ENCODE measurements at regions not wholly inside any gene's neighbourhood (a gene's known extent, or its start where the extent isn't known, plus 50 kb on each side); places are given as distances from the start of the nearest gene placed in this dataset.
"Not testable (repeated sequence)": the region's sequence is repeated elsewhere in the genome, so short reads cannot be mapped to it uniquely, and the experiment has no call there.

- no peak for DNase-seq
These were observed 70.8 kb downstream of the YTHDF1 start for GRCh38 chr20:63145156-63145555.

- DNase-seq, result no peak
These were observed 73.0 kb downstream of the YTHDF1 start for GRCh38 chr20:63142933-63143332.

GRCh38 chr20:63141531-63141930, 74.4 kb downstream of the YTHDF1 start:
- DNase-seq, result no peak

- DNase-seq, result no peak
These were observed 75.2 kb downstream of the YTHDF1 start for GRCh38 chr20:63140514-63141433.

GRCh38 chr20:63139837-63140236, 76.1 kb downstream of the YTHDF1 start:
- DNase-seq, result no peak

- DNase-seq, result no peak
These were observed 76.6 kb downstream of the YTHDF1 start for GRCh38 chr20:63139356-63139755.

GRCh38 chr20:63138855-63139341, 77.0 kb downstream of the YTHDF1 start:
- no peak for DNase-seq

GRCh38 chr20:63137851-63138415, 78.0 kb downstream of the YTHDF1 start:
- DNase-seq, result no peak

GRCh38 chr20:63136296-63136695, 79.6 kb downstream of the YTHDF1 start:
- DNase-seq, result no peak

GRCh38 chr20:63135411-63135810, 80.5 kb downstream of the YTHDF1 start:
- DNase-seq, result no peak

- DNase-seq, result not testable (repeated sequence)
These were observed 81.1 kb downstream of the YTHDF1 start for GRCh38 chr20:63134711-63135361.

- no peak for DNase-seq
These were observed 81.7 kb downstream of the YTHDF1 start for GRCh38 chr20:63134201-63134612.

GRCh38 chr20:63133481-63134091, 82.3 kb downstream of the YTHDF1 start:
- no peak for DNase-seq

GRCh38 chr20:63132715-63133471, 83.0 kb downstream of the YTHDF1 start:
- no peak for DNase-seq

GRCh38 chr20:63132131-63132714, 83.7 kb downstream of the YTHDF1 start:
- DNase-seq, result no peak

- DNase-seq, result no peak
These were observed 85.0 kb downstream of the YTHDF1 start for GRCh38 chr20:63130658-63131577.

GRCh38 chr20:63129991-63130657, 85.8 kb downstream of the YTHDF1 start:
- no peak for DNase-seq

- no peak for DNase-seq
These were observed 86.5 kb downstream of the YTHDF1 start for GRCh38 chr20:63129376-63129965.

GRCh38 chr20:63128956-63129355, 87.0 kb downstream of the YTHDF1 start:
- no peak for DNase-seq

GRCh38 chr20:63128367-63128766, 87.6 kb downstream of the YTHDF1 start:
- no peak for DNase-seq
